Right atrium auricular region (tissue), 2 donors: ENCODE measurements at regions not wholly inside any gene's neighbourhood (a gene's known extent, or its start where the extent isn't known, plus 50 kb on each side); places are given as distances from the start of the nearest gene placed in this dataset.
"Not testable (repeated sequence)": the region's sequence is repeated elsewhere in the genome, so short reads cannot be mapped to it uniquely, and the experiment has no call there.

Experiments
- DNase-seq: peaks from one replicate; pipeline ENCODE4 v3.0.0-alpha.2; 2019; ENCODE audit warnings: low spot score
- H3K27ac ChIP-seq, 2 donors: fragments of 200-600 bp; sonication (generic); 1 replicate in 1 of 2; 2 replicates in 1 of 2; pipeline ENCODE4 v1.5.1; 2016 to 2019
- H3K27me3 ChIP-seq, 2 donors: fragments of 200-600 bp; sonication (generic); one replicate each; pipeline versions ENCODE4 v1.5.1 to v1.6.0; 2017 to 2019
- H3K36me3 ChIP-seq: fragments of 200-600 bp; sonication (generic); one replicate; pipeline ENCODE4 v1.5.1; 2016
- H3K4me1 ChIP-seq, 2 donors: fragments of 200-600 bp; sonication (generic); one replicate each; pipeline versions ENCODE4 v1.5.1 to v1.6.0; 2017 to 2019
- H3K4me3 ChIP-seq, 2 donors: fragments of 200-600 bp; sonication (generic); 1 replicate in 1 of 2; 2 replicates in 1 of 2; pipeline ENCODE4 v1.5.1; 2017 to 2019; ENCODE audit warnings: mild to moderate bottlenecking in 1 of 2, moderate library complexity in 1 of 2
- H3K9me3 ChIP-seq, 2 donors: fragments of 200-600 bp; sonication (generic); one replicate each; pipeline ENCODE4 v1.5.1; 2019
- TF ChIP-seq, protein P1 (sequence below), 2 donors: fragments of 200-600 bp; sonication (generic); IDR thresholded peaks; one replicate each; pipeline ENCODE4 v1.5.1; 2019; ENCODE audit warnings: antibody characterized with exemption in 2 of 2

DNA sequence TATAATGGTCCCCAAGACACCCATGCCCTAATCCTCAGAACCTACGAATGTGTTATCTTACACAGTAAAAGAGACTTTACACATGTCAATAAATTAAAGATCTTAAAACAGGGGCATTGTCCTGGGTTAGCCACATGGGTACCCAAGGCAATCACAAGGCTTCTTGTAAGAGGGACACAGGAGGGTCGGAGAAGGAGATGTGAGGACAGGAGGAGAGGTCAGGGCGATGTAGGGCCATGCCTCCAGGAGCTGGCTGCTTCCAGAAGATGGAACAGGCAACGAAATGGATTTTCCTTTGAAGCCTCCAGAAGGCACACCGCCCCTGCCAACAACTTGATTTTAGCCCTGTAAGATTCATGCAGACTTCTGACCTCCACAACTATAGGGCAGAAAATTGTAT is 262.7 kb downstream of the MEX3B start:
- H3K36me3 ChIP-seq = no peaks in the 10 kb centered on the region
- H3K9me3 ChIP-seq = no peaks in the 10 kb centered on the region
- TF ChIP-seq, protein P1, sequence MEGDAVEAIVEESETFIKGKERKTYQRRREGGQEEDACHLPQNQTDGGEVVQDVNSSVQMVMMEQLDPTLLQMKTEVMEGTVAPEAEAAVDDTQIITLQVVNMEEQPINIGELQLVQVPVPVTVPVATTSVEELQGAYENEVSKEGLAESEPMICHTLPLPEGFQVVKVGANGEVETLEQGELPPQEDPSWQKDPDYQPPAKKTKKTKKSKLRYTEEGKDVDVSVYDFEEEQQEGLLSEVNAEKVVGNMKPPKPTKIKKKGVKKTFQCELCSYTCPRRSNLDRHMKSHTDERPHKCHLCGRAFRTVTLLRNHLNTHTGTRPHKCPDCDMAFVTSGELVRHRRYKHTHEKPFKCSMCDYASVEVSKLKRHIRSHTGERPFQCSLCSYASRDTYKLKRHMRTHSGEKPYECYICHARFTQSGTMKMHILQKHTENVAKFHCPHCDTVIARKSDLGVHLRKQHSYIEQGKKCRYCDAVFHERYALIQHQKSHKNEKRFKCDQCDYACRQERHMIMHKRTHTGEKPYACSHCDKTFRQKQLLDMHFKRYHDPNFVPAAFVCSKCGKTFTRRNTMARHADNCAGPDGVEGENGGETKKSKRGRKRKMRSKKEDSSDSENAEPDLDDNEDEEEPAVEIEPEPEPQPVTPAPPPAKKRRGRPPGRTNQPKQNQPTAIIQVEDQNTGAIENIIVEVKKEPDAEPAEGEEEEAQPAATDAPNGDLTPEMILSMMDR (IDR thresholded peaks at IDR 0.05) = no peak
- no peaks in the 10 kb centered on the region for H3K27me3 ChIP-seq
- no peaks in the 10 kb centered on the region for H3K4me1 ChIP-seq
- DNase-seq = no peak
- H3K4me3 ChIP-seq = no peak overlapping the region
- H3K27ac ChIP-seq = no peak overlapping the region

DNA sequence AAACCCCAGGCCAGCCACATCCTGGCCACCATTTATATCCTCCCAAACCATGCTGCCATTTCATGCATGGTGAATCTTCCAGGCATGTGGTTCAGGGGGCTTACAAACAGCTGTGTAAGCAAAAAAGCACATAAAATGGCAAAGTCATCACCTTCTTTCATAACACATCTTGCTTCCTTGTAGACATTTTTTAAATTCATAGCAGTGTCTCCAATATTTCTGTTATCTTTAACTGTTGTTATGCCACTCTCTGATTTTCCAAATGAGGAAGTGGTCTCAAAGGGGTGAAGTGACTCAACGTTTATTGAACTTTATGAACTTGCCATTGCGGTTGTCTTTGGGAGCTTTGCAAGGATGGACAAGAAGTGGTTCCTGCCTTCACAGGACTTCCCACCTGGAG is 264.4 kb downstream of the MEX3B start:
- DNase-seq = no peak
- TF ChIP-seq, protein P1 (IDR thresholded peaks at IDR 0.05) = no peak
- Histone ChIP-seq H3K27me3 (no peaks in the 10 kb centered on the region), H3K36me3 (no peaks in the 10 kb centered on the region), H3K4me3 (no peak overlapping the region), H3K27ac (no peak overlapping the region), H3K9me3 (no peaks in the 10 kb centered on the region), H3K4me1 (no peaks in the 10 kb centered on the region)

GRCh38 chr15:81780966-81781365 is 264.9 kb downstream of the MEX3B start:
- Histone ChIP-seq H3K9me3 (no peaks in the 10 kb centered on the region), H3K4me3 (no peak overlapping the region), H3K27ac (no peak overlapping the region), H3K36me3 (no peaks in the 10 kb centered on the region), H3K27me3 (no peaks in the 10 kb centered on the region), H3K4me1 (no peaks in the 10 kb centered on the region)
- no peak for DNase-seq
- TF ChIP-seq, protein P1 (IDR thresholded peaks at IDR 0.05) = no peak

DNA sequence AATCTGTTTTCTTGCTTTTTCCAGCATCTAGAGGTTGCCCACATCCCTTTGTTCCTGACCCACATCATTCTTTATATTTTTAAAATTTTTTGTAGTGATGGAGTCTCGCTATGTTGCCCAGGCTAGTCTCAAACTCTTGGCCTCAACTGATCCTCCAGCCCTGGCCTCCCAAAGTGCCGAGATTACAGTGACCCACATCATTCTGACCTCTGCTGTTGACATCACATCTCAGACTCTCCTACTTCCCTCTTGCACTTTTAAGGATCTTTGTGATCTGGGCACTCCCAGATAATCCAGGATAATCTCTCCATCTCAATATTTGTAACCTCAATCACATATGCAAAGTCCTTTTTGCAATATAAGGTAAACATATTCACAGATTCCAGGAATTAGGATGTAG is 266.6 kb downstream of the MEX3B start:
- TF ChIP-seq, protein P1 (IDR thresholded peaks at IDR 0.05) = no peak
- H3K9me3 ChIP-seq = no peaks in the 10 kb centered on the region
- DNase-seq = no peak

GRCh38 chr15:81777546-81777945 is 268.3 kb downstream of the MEX3B start:
- no peaks in the 10 kb centered on the region for H3K4me1 ChIP-seq
- TF ChIP-seq, protein P1 (IDR thresholded peaks at IDR 0.05) = no peak
- H3K4me3 ChIP-seq = no peak overlapping the region
- H3K36me3 ChIP-seq = no peaks in the 10 kb centered on the region
- no peaks in the 10 kb centered on the region for H3K27me3 ChIP-seq
- DNase-seq = no peak
- H3K27ac ChIP-seq = no peak overlapping the region
- H3K9me3 ChIP-seq = no peaks in the 10 kb centered on the region

More for the DNA sequence above, 266.6 kb downstream of the MEX3B start:
- no peaks in the 10 kb centered on the region for H3K4me1 ChIP-seq
- no peak overlapping the region for H3K27ac ChIP-seq
- H3K4me3 ChIP-seq = no peak overlapping the region
- H3K27me3 ChIP-seq = no peaks in the 10 kb centered on the region
- no peaks in the 10 kb centered on the region for H3K36me3 ChIP-seq

DNA sequence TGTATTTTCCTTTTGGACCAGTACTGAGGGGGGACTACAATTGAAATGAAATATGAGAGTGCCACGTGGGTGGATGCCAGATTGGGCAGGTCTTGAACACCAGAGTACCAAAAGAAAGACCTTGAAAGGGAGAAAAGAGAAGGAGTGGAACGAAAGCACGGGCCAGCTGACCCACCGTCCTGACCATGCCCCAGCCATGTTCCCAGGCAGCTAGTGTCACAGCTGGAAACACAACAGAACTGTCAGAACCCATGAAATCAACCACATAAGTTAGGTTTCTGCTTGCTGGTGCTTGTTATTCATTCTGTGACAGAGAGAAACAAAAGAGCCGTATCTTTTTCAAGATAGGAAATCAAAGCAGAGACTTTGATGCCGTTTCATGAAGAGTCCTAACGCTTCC is 268.8 kb downstream of the MEX3B start:
- no peak for DNase-seq
- no peaks in the 10 kb centered on the region for H3K27me3 ChIP-seq
- no peaks in the 10 kb centered on the region for H3K4me1 ChIP-seq
- no peaks in the 10 kb centered on the region for H3K9me3 ChIP-seq
- no peak overlapping the region for H3K27ac ChIP-seq
- H3K4me3 ChIP-seq = no peak overlapping the region
- TF ChIP-seq, protein P1 (IDR thresholded peaks at IDR 0.05) = no peak
- no peaks in the 10 kb centered on the region for H3K36me3 ChIP-seq

- not testable (repeated sequence) for H3K36me3 ChIP-seq, H3K27me3 ChIP-seq
Measured at GRCh38 chr15:81775779-81776178, 270.0 kb downstream of the MEX3B start.

More at GRCh38 chr15:81775779-81776178, 270.0 kb downstream of the MEX3B start:
- not testable (repeated sequence) for H3K4me3 ChIP-seq, H3K9me3 ChIP-seq, H3K27ac ChIP-seq, H3K4me1 ChIP-seq, DNase-seq
